ENCODE measurements at regions not wholly inside any gene's neighbourhood (a gene's known extent, or its start where the extent isn't known, plus 50 kb on each side); places are given as distances from the start of the nearest gene placed in this dataset.

GRCh38 chr9:87108661-87109060 lies 161.4 kb upstream of the GAS1 start:
- TF ChIP-seq CTCF (conservative IDR thresholded peaks at IDR 0.05) = no peak
- Mint-ChIP-seq H3K4me3 (no peak overlapping the region), H3K27ac (no peak overlapping the region), H3K36me3 (ENCODE audit: insufficient read depth in 1 of 3, low read depth in 3 of 3) (peaks cover 0 to 8% (median 0%) of the 10 kb centered on the region in 3 experiments; a peak in 3 of 7 replicates), H3K9me3 (peaks cover 0 to 11% of the 10 kb centered on the region in 2 experiments; a peak in 4 of 5 replicates), H3K27me3 (ENCODE audit: low read depth) (peaks cover 3% of the 10 kb centered on the region; the same call in 1 of the 2 replicates), H3K4me1 (peaks cover 9 to 10% of the 10 kb centered on the region in 2 experiments)
- no peak overlapping the region for H4K5ac ChIP-seq (ENCODE audit: insufficient read length, low read depth, low read length)
- no peak overlapping the region for H3K4ac ChIP-seq (ENCODE audit: low read depth, low read length)
- WGBS (ENCODE audit: extremely low coverage, insufficient read length, low lambda C conversion rate) = no CpG with 5 or more reads among the region's 1 CpG
- no peaks in the 10 kb centered on the region for H4K20me1 ChIP-seq (ENCODE audit: control insufficient read depth, insufficient read depth, insufficient read length)
- no peak overlapping the region for H4K91ac ChIP-seq (ENCODE audit: insufficient read length, low read depth, low read length)
- H2BK5ac ChIP-seq (ENCODE audit: insufficient read length, low read length) = no peak overlapping the region
- no peaks in the 10 kb centered on the region for H3K79me1 ChIP-seq (ENCODE audit: insufficient read depth, low read depth, low read length, poor library complexity, severe bottlenecking)
- H2AFZ ChIP-seq (ENCODE audit: low read length) = no peak overlapping the region
- H3T11ph ChIP-seq (ENCODE audit: low read length) = no peak overlapping the region
- H3K9ac ChIP-seq (ENCODE audit: extremely low read depth, insufficient read length, low read length) = no peak overlapping the region
- no peak overlapping the region for H3K56ac ChIP-seq (ENCODE audit: insufficient read length, low read depth, low read length)
- no peak for DNase-seq
- H3K4me2 ChIP-seq (ENCODE audit: insufficient read depth, insufficient read length, low read length) = no peak overlapping the region
- no peak overlapping the region for H2BK15ac ChIP-seq (ENCODE audit: low read depth, low read length)
- no peak overlapping the region for H4K8ac ChIP-seq (replicated peaks; ENCODE audit: insufficient read length, low read depth, low read length)
- H2AK5ac ChIP-seq (ENCODE audit: insufficient read length, low read length) = no peak overlapping the region
- H3K79me2 ChIP-seq (ENCODE audit: insufficient read depth, low read length) = no peaks in the 10 kb centered on the region
- H2BK120ac ChIP-seq (ENCODE audit: low read depth, low read length, poor library complexity, severe bottlenecking) = no peak overlapping the region
- no peaks in the 10 kb centered on the region for H3K23me2 ChIP-seq (ENCODE audit: insufficient read length, low read depth, low read length, poor library complexity, severe bottlenecking)
- H2BK12ac ChIP-seq (ENCODE audit: insufficient read length, low read depth, low read length) = no peak overlapping the region
- H3K23ac ChIP-seq (ENCODE audit: insufficient read length, low read depth, low read length) = no peak overlapping the region
- H3K27ac ChIP-seq (ENCODE audit: insufficient read length, low read depth, low read length) = no peak overlapping the region
- no peak overlapping the region for H3K18ac ChIP-seq (ENCODE audit: insufficient read length, low read depth, low read length)
- H3K4me1 ChIP-seq (ENCODE audit: insufficient read depth, low read length) = no peaks in the 10 kb centered on the region
- H2BK20ac ChIP-seq (ENCODE audit: low read depth, low read length, poor library complexity, severe bottlenecking) = no peak overlapping the region
- H3K27me3 ChIP-seq (ENCODE audit: insufficient read depth, low read length) = no peaks in the 10 kb centered on the region
- H3K14ac ChIP-seq (ENCODE audit: insufficient read depth, low read length) = no peak overlapping the region
- no peaks in the 10 kb centered on the region for H3K9me3 ChIP-seq (ENCODE audit: control insufficient read depth, low read depth, low read length)
